HepG2 (cell line): ENCODE measurements at regions not wholly inside any gene's neighbourhood (a gene's known extent, or its start where the extent isn't known, plus 50 kb on each side); places are given as distances from the start of the nearest gene placed in this dataset.

Experiments used
- ATAC-seq: fragments of 200-7000 bp; cut with Tn5 transposase; 3 replicates; pipeline ENCODE4 v1.9.1; 2020; ENCODE audit warnings: mild to moderate bottlenecking, moderate library complexity
- BruUV-seq: library from RNA; stranded (reverse); fragments of 400-500 nt; replicated peaks from 2 replicates; lab custom pipeline; 2021; lab: Mats Ljungman, UMichigan
- CTCF ChIA-PET: fragments of 300-600 bp; formaldehyde crosslinking; extraction: SDS; loops from one replicate; lab custom pipeline; 2021; ENCODE audit warnings: low total read pairs, inconsistent platforms, low intra/inter-chr PET ratio; lab: Yijun Ruan, JAX
- POLR2A ChIA-PET: fragments of 350-600 bp; sonication (Branson Sonifier 250); formaldehyde crosslinking; loops from one replicate; lab custom pipeline; 2020; ENCODE audit warnings: antibody characterized with exemption, inconsistent platforms; lab: Yijun Ruan, JAX
- DNase-seq: peaks from one replicate; pipeline ENCODE4 v3.0.0-alpha.2; 2015; ENCODE audit warnings: low spot score
- FAIRE-seq: peaks from 3 replicates; lab custom pipeline; 2011; peaks lifted over from hg19 to GRCh38; lab: Jason Lieb, UNC
- H2AFZ ChIP-seq: one replicate; pipeline ENCODE4 v1.6.1; 2011; ENCODE audit warnings: low read length, inconsistent platforms
- H3K27ac ChIP-seq: fragments of 300-600 bp; 3 replicates; pipeline ENCODE4 v1.8.0; 2011; ENCODE audit warnings: mixed run types, mild to moderate bottlenecking, mixed read lengths, low read length, inconsistent platforms; ENCODE audit not compliant: insufficient read depth; ENCODE audit errors: extremely low read length
- H3K27me3 ChIP-seq, 2 experiments: fragments of 200-600 bp in 1 of 2; 2 replicates in 1 of 2; 3 replicates in 1 of 2; pipeline versions ENCODE4 v1.6.0 to v1.8.0; 2011; ENCODE audit warnings: low read length in 2 of 2, mild to moderate bottlenecking in 2 of 2, moderate library complexity in 2 of 2, inconsistent platforms in 1 of 2; ENCODE audit not compliant: insufficient read depth in 2 of 2, control insufficient read depth in 1 of 2
- H3K36me3 ChIP-seq, 2 experiments: fragments of 200-600 bp in 1 of 2; replicated peaks in 1 of 2; 2 replicates in 1 of 2; 3 replicates in 1 of 2; pipeline versions ENCODE4 v1.5.1 to v1.8.0; 2011; ENCODE audit warnings: low read length in 2 of 2, inconsistent platforms in 1 of 2; ENCODE audit not compliant: insufficient read depth in 2 of 2, control insufficient read depth in 1 of 2
- H3K4me1 ChIP-seq: 2 replicates; pipeline ENCODE4 v1.5.1; 2012; ENCODE audit warnings: low read length, inconsistent platforms; ENCODE audit not compliant: insufficient read depth
- H3K4me2 ChIP-seq: 2 replicates; pipeline ENCODE4 v1.6.0; 2011; ENCODE audit warnings: low read depth, low read length, inconsistent platforms
- H3K4me3 ChIP-seq, 3 experiments: fragments of 200-600 bp in 1 of 3; sonication (generic), shearing (Covaris generic) in 1 of 3; replicated peaks in 1 of 3; 2 replicates each; pipeline ENCODE4 v1.5.1; 2011 to 2016; ENCODE audit warnings: low read length in 3 of 3, inconsistent platforms in 2 of 3, low read depth in 2 of 3, mild to moderate bottlenecking in 2 of 3, control low read depth in 1 of 3, mixed read lengths in 1 of 3; ENCODE audit not compliant: insufficient read depth in 1 of 3
- H3K79me2 ChIP-seq: one replicate; pipeline ENCODE4 v1.6.1; 2011; ENCODE audit warnings: low read length, inconsistent platforms; ENCODE audit not compliant: insufficient read depth
- H3K9ac ChIP-seq: 2 replicates; pipeline ENCODE4 v1.6.0; 2011; ENCODE audit warnings: mild to moderate bottlenecking, low read depth, low read length, inconsistent platforms; ENCODE audit not compliant: insufficient read depth
- H3K9me3 ChIP-seq: 2 replicates; pipeline ENCODE4 v1.5.1; 2012; ENCODE audit warnings: mild to moderate bottlenecking, low read length
- H4K20me1 ChIP-seq: 2 replicates; pipeline ENCODE4 v1.6.0; 2011; ENCODE audit warnings: inconsistent platforms, mild to moderate bottlenecking, low read length, moderate library complexity; ENCODE audit not compliant: insufficient read depth
- CREM ChIP-seq, 2 experiments: sonication (generic) in 1 of 2; formaldehyde crosslinking in 1 of 2; IDR thresholded peaks; 2 replicates each; pipeline versions ENCODE4 v1.4.0 to v1.6.1; 2016 to 2020; ENCODE audit warnings: antibody characterized with exemption in 1 of 2, mild to moderate bottlenecking in 1 of 2, missing genetic modification reagents in 1 of 2
- FOSL1 ChIP-seq: sonication (generic); formaldehyde crosslinking; IDR thresholded peaks from 2 replicates; pipeline ENCODE4 v1.9.0; 2021; ENCODE audit warnings: missing genetic modification reagents, borderline replicate concordance
- HMGXB4 ChIP-seq, 2 experiments: sonication (generic) in 1 of 2; formaldehyde crosslinking in 1 of 2; IDR thresholded peaks; 2 replicates each; pipeline versions ENCODE4 v1.4.0 to v1.6.1; 2018 to 2020; ENCODE audit warnings: missing genetic modification reagents in 2 of 2, borderline replicate concordance in 1 of 2, low read depth in 1 of 2, mild to moderate bottlenecking in 1 of 2, missing biosample characterization in 1 of 2
- ISL2 ChIP-seq: sonication (generic); formaldehyde crosslinking; IDR thresholded peaks from 2 replicates; pipeline ENCODE4 v1.5.0; 2020; ENCODE audit warnings: missing genetic modification reagents
- JDP2 ChIP-seq: sonication (generic); formaldehyde crosslinking; IDR thresholded peaks from 2 replicates; pipeline ENCODE4 v1.8.1; 2022; ENCODE audit warnings: missing genetic modification reagents, borderline replicate concordance
- NONO ChIP-seq, 2 experiments: fragments of 450-650 bp in 1 of 2; sonication (generic) in 1 of 2; formaldehyde crosslinking in 1 of 2; IDR thresholded peaks in 1 of 2; conservative IDR thresholded peaks in 1 of 2; 2 replicates each; pipeline versions ENCODE4 v1.6.1 to v1.8.0; 2017 to 2022; ENCODE audit warnings: mild to moderate bottlenecking in 1 of 2, missing genetic modification reagents in 1 of 2, moderate library complexity in 1 of 2
- NR1H2 ChIP-seq: sonication (generic); formaldehyde crosslinking; IDR thresholded peaks from 2 replicates; pipeline ENCODE4 v1.8.1; 2022; ENCODE audit warnings: low read depth, missing genetic modification reagents, borderline replicate concordance
- NR2F2 ChIP-seq: IDR thresholded peaks from 2 replicates; pipeline ENCODE4 v1.6.1; 2012; ENCODE audit warnings: low read depth, inconsistent platforms, borderline replicate concordance
- SOX13 ChIP-seq, 3 experiments: fragments of 450-650 bp in 1 of 3; sonication (generic) in 1 of 3; formaldehyde crosslinking in 1 of 3; IDR thresholded peaks in 2 of 3; conservative IDR thresholded peaks in 1 of 3; 2 replicates each; pipeline versions ENCODE4 v1.5.0 to v1.6.1; 2016 to 2020; ENCODE audit warnings: antibody characterized with exemption in 1 of 3, mild to moderate bottlenecking in 1 of 3, missing compliant biosample characterization in 1 of 3, missing genetic modification reagents in 1 of 3, moderate library complexity in 1 of 3
- ZBTB37 ChIP-seq: sonication (generic); formaldehyde crosslinking; IDR thresholded peaks from 2 replicates; pipeline ENCODE4 v1.4.0; 2020; ENCODE audit warnings: mild to moderate bottlenecking, missing genetic modification reagents
- ZKSCAN5 ChIP-seq: sonication (generic); formaldehyde crosslinking; IDR thresholded peaks from 2 replicates; pipeline ENCODE4 v1.5.1; 2020; ENCODE audit warnings: mild to moderate bottlenecking, missing genetic modification reagents
- ZNF234 ChIP-seq: sonication (generic); formaldehyde crosslinking; conservative IDR thresholded peaks from 2 replicates; pipeline ENCODE4 v1.5.1; 2020; ENCODE audit warnings: mild to moderate bottlenecking, missing genetic modification reagents
- ZNF44 ChIP-seq: sonication (generic); formaldehyde crosslinking; IDR thresholded peaks from 2 replicates; pipeline ENCODE4 v1.5.1; 2020; ENCODE audit warnings: mild to moderate bottlenecking, missing genetic modification reagents
- ZNF790 ChIP-seq: sonication (generic); formaldehyde crosslinking; IDR thresholded peaks from 2 replicates; pipeline ENCODE4 v1.8.0; 2022; ENCODE audit warnings: missing genetic modification reagents, mild to moderate bottlenecking, borderline replicate concordance
- WGBS: methylation state at CpG from one replicate; pipeline ENCODE4 v1.1.6; 2017; ENCODE audit warnings: low lambda C conversion rate; 5-methylcytosine and 5-hydroxymethylcytosine counted together
- in situ Hi-C: cut with HindIII; loops from 2 replicates; pipeline ENCODE4 v1.10.0; 2017; ENCODE audit warnings: low pct_unique_long_range_greater_than_20kb; ENCODE audit not compliant: extremely low pct_ligation_motif_present
- intact Hi-C: fragments of 100-400 bp; cut with micrococcal nuclease; formaldehyde crosslinking; loops from one replicate; pipeline ENCODE4 v1.10.0; 2022; ENCODE audit not compliant: unreplicated experiment
- TF ChIP-seq, protein P1 (sequence below): IDR thresholded peaks from 2 replicates; pipeline ENCODE4 v1.6.1; 2012; ENCODE audit warnings: low read depth, low read length, improper control_type of control experiment
- TF ChIP-seq, protein P2 (sequence below): IDR thresholded peaks from 2 replicates; pipeline ENCODE4 v1.6.1; 2016; ENCODE audit warnings: low read depth, control low read depth

GRCh38 chr5:163190784-163191183 lies 246.6 kb upstream of the CCNG1 start:
- Histone ChIP-seq H3K27ac (no peak overlapping the region), H2AFZ (no peak overlapping the region), H3K9ac (no peak overlapping the region), H3K27me3 (no peaks in the 10 kb centered on the region; a peak in 1 of 5 replicates), H3K9me3 (peaks cover 5% of the 10 kb centered on the region; the same call in 1 of the 2 replicates), H3K36me3 (no peaks in the 10 kb centered on the region), H3K79me2 (no peaks in the 10 kb centered on the region), H3K4me2 (no peak overlapping the region), H3K4me3 (no peak overlapping the region), H3K4me1 (no peaks in the 10 kb centered on the region), H4K20me1 (no peaks in the 10 kb centered on the region)
- in situ Hi-C loops (no loop called here), intact Hi-C loops (no loop called here)
- no TSS peak for BruUV-seq
- POLR2A ChIA-PET, result no interaction called here
- ATAC-seq (no peak), DNase-seq (no peak), FAIRE-seq (no peak)
- CTCF ChIA-PET, result no interaction called here
- WGBS, result 0% methylated on average over 1 of the region's 1 CpG
- no peak for TF ChIP-seq NR1H2 (CRISPR knock-in tag)
- no peak for TF ChIP-seq ISL2
- TF ChIP-seq, protein P1, sequence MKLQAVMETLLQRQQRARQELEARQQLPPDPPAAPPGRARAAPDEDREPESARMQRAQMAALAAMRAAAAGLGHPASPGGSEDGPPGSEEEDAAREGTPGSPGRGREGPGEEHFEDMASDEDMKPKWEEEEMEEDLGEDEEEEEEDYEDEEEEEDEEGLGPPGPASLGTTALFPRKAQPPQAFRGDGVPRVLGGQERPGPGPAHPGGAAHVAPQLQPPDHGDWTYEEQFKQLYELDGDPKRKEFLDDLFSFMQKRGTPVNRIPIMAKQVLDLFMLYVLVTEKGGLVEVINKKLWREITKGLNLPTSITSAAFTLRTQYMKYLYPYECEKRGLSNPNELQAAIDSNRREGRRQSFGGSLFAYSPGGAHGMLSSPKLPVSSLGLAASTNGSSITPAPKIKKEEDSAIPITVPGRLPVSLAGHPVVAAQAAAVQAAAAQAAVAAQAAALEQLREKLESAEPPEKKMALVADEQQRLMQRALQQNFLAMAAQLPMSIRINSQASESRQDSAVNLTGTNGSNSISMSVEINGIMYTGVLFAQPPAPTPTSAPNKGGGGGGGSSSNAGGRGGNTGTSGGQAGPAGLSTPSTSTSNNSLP, result no peak
- TF ChIP-seq ZNF790 (CRISPR knock-in tag), result no peak
- TF ChIP-seq FOSL1 (CRISPR knock-in tag), result no peak
- no peak for TF ChIP-seq ZNF44
- TF ChIP-seq HMGXB4 (CRISPR knock-in tag; IDR thresholded peaks at IDR 0.05; ENCODE audit: borderline replicate concordance in 1 of 2, low read depth in 1 of 2), result no peak
- no peak for TF ChIP-seq JDP2 (CRISPR knock-in tag)
- TF ChIP-seq, protein P2, sequence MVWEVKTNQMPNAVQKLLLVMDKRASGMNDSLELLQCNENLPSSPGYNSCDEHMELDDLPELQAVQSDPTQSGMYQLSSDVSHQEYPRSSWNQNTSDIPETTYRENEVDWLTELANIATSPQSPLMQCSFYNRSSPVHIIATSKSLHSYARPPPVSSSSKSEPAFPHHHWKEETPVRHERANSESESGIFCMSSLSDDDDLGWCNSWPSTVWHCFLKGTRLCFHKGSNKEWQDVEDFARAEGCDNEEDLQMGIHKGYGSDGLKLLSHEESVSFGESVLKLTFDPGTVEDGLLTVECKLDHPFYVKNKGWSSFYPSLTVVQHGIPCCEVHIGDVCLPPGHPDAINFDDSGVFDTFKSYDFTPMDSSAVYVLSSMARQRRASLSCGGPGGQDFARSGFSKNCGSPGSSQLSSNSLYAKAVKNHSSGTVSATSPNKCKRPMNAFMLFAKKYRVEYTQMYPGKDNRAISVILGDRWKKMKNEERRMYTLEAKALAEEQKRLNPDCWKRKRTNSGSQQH (CRISPR knock-in tag), result no peak
- TF ChIP-seq SOX13 (IDR thresholded peaks at IDR 0.05), result no peak
- TF ChIP-seq SOX13 (CRISPR knock-in tag; conservative IDR thresholded peaks at IDR 0.05 in 1 of 2, IDR thresholded peaks at IDR 0.05 in 1 of 2), result no peak
- no peak for TF ChIP-seq CREM (IDR thresholded peaks at IDR 0.05)
- no peak for TF ChIP-seq CREM (CRISPR knock-in tag; IDR thresholded peaks at IDR 0.05)
- no peak for TF ChIP-seq ZBTB37 (CRISPR knock-in tag)
- TF ChIP-seq NONO (IDR thresholded peaks at IDR 0.05), result no peak
- no peak for TF ChIP-seq NONO (CRISPR knock-in tag; conservative IDR thresholded peaks at IDR 0.05)
- TF ChIP-seq ZNF234 (CRISPR knock-in tag), result no peak
- no peak for TF ChIP-seq NR2F2
- no peak for TF ChIP-seq ZKSCAN5 (CRISPR knock-in tag)
